Suprapubic skin (tissue), 4 donors: ENCODE measurements at regions not wholly inside any gene's neighbourhood (a gene's known extent, or its start where the extent isn't known, plus 50 kb on each side); places are given as distances from the start of the nearest gene placed in this dataset.

Source experiments
- DNase-seq, 2 donors: peaks; one replicate each; pipeline ENCODE4 v3.0.0-alpha.2; 2019; ENCODE audit warnings: low spot score in 2 of 2
- H3K27ac ChIP-seq: fragments of 200-600 bp; sonication (generic); one replicate; pipeline ENCODE4 v1.5.1; 2019
- H3K27me3 ChIP-seq: fragments of 200-600 bp; sonication (generic); one replicate; pipeline ENCODE4 v1.5.1; 2019
- H3K36me3 ChIP-seq: fragments of 200-600 bp; sonication (generic); one replicate; pipeline ENCODE4 v1.5.1; 2019
- H3K4me1 ChIP-seq: fragments of 200-600 bp; sonication (generic); one replicate; pipeline ENCODE4 v1.5.1; 2019
- H3K4me3 ChIP-seq: fragments of 200-600 bp; sonication (generic); one replicate; pipeline ENCODE4 v1.5.1; 2019; ENCODE audit warnings: mild to moderate bottlenecking
- H3K9me3 ChIP-seq: fragments of 200-600 bp; sonication (generic); one replicate; pipeline ENCODE4 v1.5.1; 2019
- CTCF ChIP-seq, 2 donors: fragments of 200-600 bp in 1 of 2; fragments of 450-650 bp in 1 of 2; sonication (generic) in 1 of 2; IDR thresholded peaks; one replicate each; pipeline ENCODE4 v1.5.1; 2016 to 2019; ENCODE audit warnings: antibody characterized with exemption in 2 of 2, mild to moderate bottlenecking in 1 of 2, moderate library complexity in 1 of 2
- EP300 ChIP-seq: sonication (generic); formaldehyde crosslinking; IDR thresholded peaks from one replicate; pipeline ENCODE4 v1.6.1; 2017; ENCODE audit warnings: antibody characterized with exemption
- POLR2A ChIP-seq, 2 donors: fragments of 450-650 bp; IDR thresholded peaks; one replicate each; pipeline ENCODE4 v1.6.1; 2017; ENCODE audit warnings: antibody characterized with exemption in 2 of 2, mild to moderate bottlenecking in 2 of 2, moderate library complexity in 2 of 2
- POLR2AphosphoS5 ChIP-seq, 3 donors: sonication (generic); formaldehyde crosslinking; IDR thresholded peaks; one replicate each; pipeline ENCODE4 v1.6.1; 2017; ENCODE audit warnings: antibody characterized with exemption in 3 of 3
- WGBS: methylation state at CpG from one replicate; pipeline ENCODE4 v1.1.5; 2018; 5-methylcytosine and 5-hydroxymethylcytosine counted together

GRCh38 chr2:181396256-181397123, 60.7 kb upstream of the ITGA4 start:
- WGBS = 70% methylated on average over 6 of the region's 6 CpGs
- Histone ChIP-seq H3K4me1 (no peaks in the 10 kb centered on the region), H3K27me3 (no peaks in the 10 kb centered on the region), H3K27ac (no peak overlapping the region), H3K4me3 (no peak overlapping the region), H3K9me3 (no peaks in the 10 kb centered on the region), H3K36me3 (no peaks in the 10 kb centered on the region)
- no peak for TF ChIP-seq POLR2A (IDR thresholded peaks at IDR 0.05)
- no peak for TF ChIP-seq CTCF (IDR thresholded peaks at IDR 0.05)
- no peak for TF ChIP-seq POLR2AphosphoS5 (IDR thresholded peaks at IDR 0.05)
- TF ChIP-seq EP300 = no peak
- DNase-seq = no peak

GRCh38 chr2:181397331-181397730, 59.9 kb upstream of the ITGA4 start:
- Histone ChIP-seq H3K27ac (no peak overlapping the region), H3K4me3 (no peak overlapping the region), H3K4me1 (no peaks in the 10 kb centered on the region), H3K36me3 (no peaks in the 10 kb centered on the region), H3K9me3 (no peaks in the 10 kb centered on the region), H3K27me3 (no peaks in the 10 kb centered on the region)
- TF ChIP-seq POLR2A (IDR thresholded peaks at IDR 0.05) (no peak), EP300 (no peak), CTCF (IDR thresholded peaks at IDR 0.05) (no peak), POLR2AphosphoS5 (IDR thresholded peaks at IDR 0.05) (no peak)
- DNase-seq = no peak
- 76% methylated on average over 4 of the region's 4 CpGs for WGBS

- H3K4me3 ChIP-seq = no peak overlapping the region
- no peaks in the 10 kb centered on the region for H3K9me3 ChIP-seq
- H3K27ac ChIP-seq = no peak overlapping the region
- no peaks in the 10 kb centered on the region for H3K36me3 ChIP-seq
- 81% methylated on average over 1 of the region's 1 CpG for WGBS
- H3K4me1 ChIP-seq = no peaks in the 10 kb centered on the region
- no peaks in the 10 kb centered on the region for H3K27me3 ChIP-seq
- DNase-seq = no peak
- TF ChIP-seq POLR2AphosphoS5 (IDR thresholded peaks at IDR 0.05) (no peak), EP300 (no peak), CTCF (IDR thresholded peaks at IDR 0.05) (no peak), POLR2A (IDR thresholded peaks at IDR 0.05) (no peak)
Measured at GRCh38 chr2:181398000-181398399, 59.2 kb upstream of the ITGA4 start.

GRCh38 chr2:181399027-181399426, 58.2 kb upstream of the ITGA4 start:
- H3K27ac ChIP-seq = no peak overlapping the region
- H3K27me3 ChIP-seq = no peaks in the 10 kb centered on the region
- DNase-seq = no peak
- H3K36me3 ChIP-seq = no peaks in the 10 kb centered on the region
- 74% methylated on average over 4 of the region's 4 CpGs for WGBS
- no peaks in the 10 kb centered on the region for H3K4me1 ChIP-seq
- TF ChIP-seq POLR2A (IDR thresholded peaks at IDR 0.05) (no peak), EP300 (no peak), CTCF (IDR thresholded peaks at IDR 0.05) (no peak), POLR2AphosphoS5 (IDR thresholded peaks at IDR 0.05) (no peak)
- H3K9me3 ChIP-seq = no peaks in the 10 kb centered on the region
- no peak overlapping the region for H3K4me3 ChIP-seq

- 91% methylated on average over 1 of the region's 1 CpG for WGBS
- no peaks in the 10 kb centered on the region for H3K36me3 ChIP-seq
- TF ChIP-seq EP300 (no peak), CTCF (IDR thresholded peaks at IDR 0.05) (no peak), POLR2A (IDR thresholded peaks at IDR 0.05) (no peak), POLR2AphosphoS5 (IDR thresholded peaks at IDR 0.05) (no peak)
- no peak overlapping the region for H3K27ac ChIP-seq
- H3K4me3 ChIP-seq = no peak overlapping the region
- no peaks in the 10 kb centered on the region for H3K9me3 ChIP-seq
- no peaks in the 10 kb centered on the region for H3K4me1 ChIP-seq
- no peaks in the 10 kb centered on the region for H3K27me3 ChIP-seq
- no peak for DNase-seq
Measured at GRCh38 chr2:181404472-181404871, 52.7 kb upstream of the ITGA4 start.
